MM.1S (cell line): ENCODE measurements at regions not wholly inside any gene's neighbourhood (a gene's known extent, or its start where the extent isn't known, plus 50 kb on each side); places are given as distances from the start of the nearest gene placed in this dataset.

Experiments used
- DNase-seq: peaks from one replicate; pipeline ENCODE4 v3.0.0-alpha.2; 2015
- H2AFZ ChIP-seq: fragments of 300-600 bp; sonication (generic); 2 replicates; pipeline ENCODE4 v1.6.0; 2016; ENCODE audit warnings: antibody characterized with exemption, low read length
- H3F3A ChIP-seq: fragments of 300-600 bp; sonication (generic); 2 replicates; pipeline ENCODE4 v1.6.1; 2016; ENCODE audit warnings: mild to moderate bottlenecking, antibody characterized with exemption, low read length, moderate library complexity, mixed read lengths; ENCODE audit not compliant: insufficient read depth
- H3K27ac ChIP-seq: fragments of 300-600 bp; sonication (generic); 2 replicates; pipeline ENCODE4 v1.5.1; 2016; ENCODE audit warnings: mild to moderate bottlenecking, low read length
- H3K27me3 ChIP-seq: fragments of 300-600 bp; sonication (generic); replicated peaks from 2 replicates; pipeline ENCODE4 v1.6.0; 2016; ENCODE audit warnings: low read length; ENCODE audit not compliant: insufficient read depth
- H3K36me3 ChIP-seq: fragments of 300-600 bp; sonication (generic); replicated peaks from 2 replicates; pipeline ENCODE4 v1.6.1; 2016; ENCODE audit warnings: mild to moderate bottlenecking, low read length, mixed read lengths; ENCODE audit not compliant: insufficient read depth
- H3K4me1 ChIP-seq: fragments of 300-600 bp; sonication (generic); 2 replicates; pipeline ENCODE4 v1.6.1; 2016; ENCODE audit warnings: low read length, mixed read lengths
- H3K4me2 ChIP-seq: fragments of 300-600 bp; sonication (generic); 2 replicates; pipeline ENCODE4 v1.6.0; 2016; ENCODE audit warnings: low read depth, low read length
- H3K4me3 ChIP-seq: fragments of 300-600 bp; sonication (generic); 2 replicates; pipeline ENCODE4 v1.5.1; 2016; ENCODE audit warnings: low read length, mixed read lengths
- H3K79me2 ChIP-seq: fragments of 300-600 bp; sonication (generic); 2 replicates; pipeline ENCODE4 v1.6.1; 2016; ENCODE audit warnings: mixed run types, low read length, mixed read lengths
- H3K9ac ChIP-seq: fragments of 300-600 bp; sonication (generic); 2 replicates; pipeline ENCODE4 v1.6.1; 2016; ENCODE audit warnings: low read length, mixed read lengths
- H3K9me2 ChIP-seq: fragments of 300-600 bp; sonication (generic); replicated peaks from 2 replicates; pipeline ENCODE4 v1.6.1; 2016; ENCODE audit warnings: mild to moderate bottlenecking, low read length, mixed read lengths; ENCODE audit not compliant: insufficient read depth
- H3K9me3 ChIP-seq: fragments of 300-600 bp; sonication (generic); replicated peaks from 2 replicates; pipeline ENCODE4 v1.6.1; 2016; ENCODE audit warnings: mild to moderate bottlenecking, low read length, mixed read lengths; ENCODE audit not compliant: insufficient read depth
- H4K20me1 ChIP-seq: fragments of 300-600 bp; sonication (generic); 2 replicates; pipeline ENCODE4 v1.6.1; 2016; ENCODE audit warnings: mild to moderate bottlenecking, low read length, moderate library complexity, mixed read lengths; ENCODE audit not compliant: insufficient read depth
- CTCF ChIP-seq: fragments of 300-600 bp; sonication (generic); IDR thresholded peaks from 2 replicates; pipeline ENCODE4 v1.5.1; 2016; ENCODE audit warnings: antibody characterized with exemption, low read length, mixed read lengths
- EZH2 ChIP-seq: fragments of 300-600 bp; sonication (generic); optimal IDR thresholded peaks from 2 replicates; pipeline ENCODE3; 2017; ENCODE audit warnings: low read depth, mild to moderate bottlenecking, antibody characterized with exemption, low read length, mixed read lengths
- EZH2phosphoT487 ChIP-seq: fragments of 300-600 bp; sonication (generic); IDR thresholded peaks from 2 replicates; pipeline ENCODE4 v1.6.1; 2018; ENCODE audit warnings: antibody characterized with exemption, low read length

GRCh38 chr21:28554660-28555475 lies 437.8 kb downstream of the LTN1 start:
- Histone ChIP-seq H3K9me3 (no peaks in the 10 kb centered on the region), H3K4me2 (no peak overlapping the region), H3K9me2 (no peaks in the 10 kb centered on the region), H3K36me3 (no peaks in the 10 kb centered on the region), H4K20me1 (no peaks in the 10 kb centered on the region), H3K27me3 (no peaks in the 10 kb centered on the region), H2AFZ (no peak overlapping the region), H3F3A (no peaks in the 10 kb centered on the region), H3K79me2 (no peaks in the 10 kb centered on the region), H3K4me3 (no peak overlapping the region), H3K9ac (no peak overlapping the region), H3K27ac (no peak overlapping the region), H3K4me1 (no peaks in the 10 kb centered on the region)
- DNase-seq: no peak
- no peak for TF ChIP-seq EZH2phosphoT487
- TF ChIP-seq CTCF: no peak
- no peak for TF ChIP-seq EZH2

GRCh38 chr21:28550057-28550825 lies 442.4 kb downstream of the LTN1 start:
- Histone ChIP-seq H3K27ac (no peak overlapping the region), H3K36me3 (no peaks in the 10 kb centered on the region), H3K4me3 (no peak overlapping the region), H2AFZ (no peak overlapping the region), H3K79me2 (no peaks in the 10 kb centered on the region), H3F3A (no peaks in the 10 kb centered on the region), H3K27me3 (no peaks in the 10 kb centered on the region), H3K9me2 (no peaks in the 10 kb centered on the region), H3K9ac (no peak overlapping the region), H3K4me1 (no peaks in the 10 kb centered on the region), H4K20me1 (no peaks in the 10 kb centered on the region), H3K9me3 (no peaks in the 10 kb centered on the region), H3K4me2 (no peak overlapping the region)
- DNase-seq: no peak
- TF ChIP-seq EZH2: no peak
- TF ChIP-seq EZH2phosphoT487: no peak
- no peak for TF ChIP-seq CTCF

DNA sequence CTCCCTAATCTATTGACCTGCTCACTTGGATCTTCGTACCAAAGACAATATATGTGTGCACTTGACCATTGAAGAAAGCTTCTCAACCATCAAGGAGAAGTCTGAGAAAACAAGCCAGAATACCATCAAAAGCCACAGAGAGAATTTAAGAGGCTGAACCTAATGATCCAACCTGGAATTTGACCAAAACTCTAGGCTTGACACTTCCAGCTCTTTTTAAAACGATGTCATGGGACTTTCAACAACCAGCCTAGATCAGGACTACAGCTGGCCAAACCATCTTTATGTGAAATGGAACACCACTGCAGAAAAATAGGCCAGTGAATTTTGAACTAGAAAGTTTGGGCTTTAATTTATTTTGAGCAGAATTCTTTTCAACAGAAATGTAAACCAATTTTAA lies 444.4 kb downstream of the LTN1 start:
- H3K9me3 ChIP-seq: no peaks in the 10 kb centered on the region
- H3K9ac ChIP-seq: no peak overlapping the region
- no peaks in the 10 kb centered on the region for H3F3A ChIP-seq
- no peak for DNase-seq
- H3K4me3 ChIP-seq: no peak overlapping the region
- no peak overlapping the region for H2AFZ ChIP-seq
- H3K36me3 ChIP-seq: no peaks in the 10 kb centered on the region
- no peak overlapping the region for H3K27ac ChIP-seq
- no peaks in the 10 kb centered on the region for H3K27me3 ChIP-seq
- no peaks in the 10 kb centered on the region for H3K9me2 ChIP-seq
- H3K79me2 ChIP-seq: no peaks in the 10 kb centered on the region
- H3K4me2 ChIP-seq: no peak overlapping the region
- no peaks in the 10 kb centered on the region for H4K20me1 ChIP-seq
- TF ChIP-seq EZH2 (no peak), EZH2phosphoT487 (no peak), CTCF (no peak)
- no peaks in the 10 kb centered on the region for H3K4me1 ChIP-seq
